Peyer's patch (tissue), 4 donors: ENCODE measurements at regions not wholly inside any gene's neighbourhood (a gene's known extent, or its start where the extent isn't known, plus 50 kb on each side); places are given as distances from the start of the nearest gene placed in this dataset.
A peak's percentile ranks its signal among the peaks of the same experiment; 100 is the strongest.

ENCODE experiments used
- DNase-seq, 3 donors: peaks; one replicate each; pipeline ENCODE4 v3.0.0-alpha.2; 2017 to 2019
- H3K27ac ChIP-seq, 4 donors: fragments of 200-600 bp; sonication (generic); one replicate each; pipeline ENCODE4 v1.5.1; 2016 to 2019
- H3K27me3 ChIP-seq, 2 donors: fragments of 200-600 bp; sonication (generic); one replicate each; pipeline ENCODE4 v1.5.1; 2019
- H3K36me3 ChIP-seq, 3 donors: fragments of 200-600 bp; sonication (generic); one replicate each; pipeline ENCODE4 v1.5.1; 2016 to 2019
- H3K4me1 ChIP-seq, 4 donors: fragments of 200-600 bp; sonication (generic); one replicate each; pipeline ENCODE4 v1.5.1; 2016 to 2019
- H3K4me3 ChIP-seq, 4 donors: fragments of 200-600 bp; sonication (generic); 1 replicate in 3 of 4; 2 replicates in 1 of 4; pipeline ENCODE4 v1.5.1; 2016 to 2019; ENCODE audit warnings: mild to moderate bottlenecking in 1 of 4
- H3K9me3 ChIP-seq, 4 donors: fragments of 200-600 bp; sonication (generic); one replicate each; pipeline ENCODE4 v1.5.1; 2016 to 2019; ENCODE audit warnings: mild to moderate bottlenecking in 1 of 4
- POLR2A ChIP-seq, 2 donors: fragments of 450-650 bp; IDR thresholded peaks; one replicate each; pipeline ENCODE4 v1.5.1; 2017; ENCODE audit warnings: antibody characterized with exemption in 2 of 2, mild to moderate bottlenecking in 2 of 2, moderate library complexity in 2 of 2
- TF ChIP-seq, protein P1 (sequence below), 6 experiments: fragments of 450-650 bp in 4 of 6; fragments of 200-600 bp in 2 of 6; sonication (generic) in 1 of 6; IDR thresholded peaks; one replicate each; pipeline ENCODE4 v1.5.1; 2017 to 2019; ENCODE audit warnings: antibody characterized with exemption in 6 of 6, mild to moderate bottlenecking in 3 of 6, moderate library complexity in 1 of 6

DNA sequence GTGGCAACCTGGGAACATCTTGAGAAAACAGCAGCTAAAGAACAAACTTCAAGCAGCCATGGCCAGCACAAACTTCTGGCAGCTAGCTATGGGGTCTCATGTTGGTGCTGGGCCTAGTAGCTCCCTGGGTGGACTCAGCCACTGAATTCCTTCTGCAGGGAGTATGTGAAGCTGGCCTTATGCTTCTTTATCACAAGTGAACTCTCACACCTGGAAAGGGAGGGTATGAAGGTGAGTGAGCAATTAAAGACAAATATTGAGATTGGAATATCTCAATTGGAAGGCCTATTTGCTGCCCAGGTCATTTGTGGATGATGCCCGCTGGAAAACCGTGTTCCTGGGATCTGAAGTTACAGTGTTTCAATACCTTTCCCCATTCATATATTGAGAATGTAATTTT, 153.3 kb upstream of the RPS6KA3 start:
- H3K27me3 ChIP-seq, result no peaks in the 10 kb centered on the region
- no peak overlapping the region for H3K27ac ChIP-seq
- no peaks in the 10 kb centered on the region for H3K4me1 ChIP-seq
- no peak for TF ChIP-seq POLR2A (IDR thresholded peaks at IDR 0.05)
- TF ChIP-seq, protein P1, sequence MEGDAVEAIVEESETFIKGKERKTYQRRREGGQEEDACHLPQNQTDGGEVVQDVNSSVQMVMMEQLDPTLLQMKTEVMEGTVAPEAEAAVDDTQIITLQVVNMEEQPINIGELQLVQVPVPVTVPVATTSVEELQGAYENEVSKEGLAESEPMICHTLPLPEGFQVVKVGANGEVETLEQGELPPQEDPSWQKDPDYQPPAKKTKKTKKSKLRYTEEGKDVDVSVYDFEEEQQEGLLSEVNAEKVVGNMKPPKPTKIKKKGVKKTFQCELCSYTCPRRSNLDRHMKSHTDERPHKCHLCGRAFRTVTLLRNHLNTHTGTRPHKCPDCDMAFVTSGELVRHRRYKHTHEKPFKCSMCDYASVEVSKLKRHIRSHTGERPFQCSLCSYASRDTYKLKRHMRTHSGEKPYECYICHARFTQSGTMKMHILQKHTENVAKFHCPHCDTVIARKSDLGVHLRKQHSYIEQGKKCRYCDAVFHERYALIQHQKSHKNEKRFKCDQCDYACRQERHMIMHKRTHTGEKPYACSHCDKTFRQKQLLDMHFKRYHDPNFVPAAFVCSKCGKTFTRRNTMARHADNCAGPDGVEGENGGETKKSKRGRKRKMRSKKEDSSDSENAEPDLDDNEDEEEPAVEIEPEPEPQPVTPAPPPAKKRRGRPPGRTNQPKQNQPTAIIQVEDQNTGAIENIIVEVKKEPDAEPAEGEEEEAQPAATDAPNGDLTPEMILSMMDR (IDR thresholded peaks at IDR 0.05), result no peak
- no peak for DNase-seq
- H3K9me3 ChIP-seq, result no peaks in the 10 kb centered on the region
- H3K36me3 ChIP-seq, result no peaks in the 10 kb centered on the region
- H3K4me3 ChIP-seq, result no peak overlapping the region

DNA sequence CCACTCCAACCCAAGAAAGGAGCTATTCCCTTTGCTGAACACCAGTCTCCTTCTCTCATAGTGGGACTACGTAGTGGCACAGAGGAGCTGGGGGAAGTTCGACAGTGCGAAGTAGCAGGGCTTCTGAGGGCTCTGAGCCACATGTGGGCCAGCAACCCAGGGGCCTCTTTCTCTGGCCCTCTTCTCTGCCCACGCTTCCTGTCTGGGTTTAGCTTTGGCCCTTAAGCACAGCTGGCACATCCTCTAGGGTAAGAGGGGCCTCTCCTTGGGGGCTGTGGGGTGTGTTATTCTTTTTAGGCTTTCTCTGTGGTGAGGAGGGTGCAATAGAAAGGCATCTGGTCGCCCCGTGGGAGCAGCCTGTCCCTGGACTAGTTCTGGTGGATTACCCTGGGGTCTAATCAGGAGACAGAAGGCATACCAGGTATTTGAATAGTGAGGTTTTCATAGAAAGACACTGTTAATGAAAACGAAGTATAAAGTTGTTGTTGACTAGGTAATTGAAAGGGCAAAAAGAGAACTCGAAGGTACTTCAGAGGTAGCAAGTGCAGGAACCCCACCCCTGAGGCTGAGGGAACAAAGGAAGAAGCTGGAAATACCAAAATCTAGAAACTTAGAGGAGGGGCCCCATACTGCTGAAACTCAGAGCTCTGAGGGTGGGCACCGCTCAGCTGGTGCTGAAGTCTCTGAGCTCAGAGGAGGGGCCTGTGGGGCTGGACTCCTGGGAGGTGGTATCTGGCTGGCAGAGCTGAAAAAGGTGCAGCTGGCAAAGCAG, 151.9 kb upstream of the RPS6KA3 start:
- no peaks in the 10 kb centered on the region for H3K27me3 ChIP-seq
- H3K27ac ChIP-seq, result peak overlapping the region in 2 of 4 donors; percentile 32 to 66
- no peaks in the 10 kb centered on the region for H3K36me3 ChIP-seq
- no peak overlapping the region for H3K4me3 ChIP-seq
- TF ChIP-seq POLR2A (IDR thresholded peaks at IDR 0.05), result no peak
- TF ChIP-seq, protein P1 (IDR thresholded peaks at IDR 0.05), result no peak
- H3K4me1 ChIP-seq, result no peaks in the 10 kb centered on the region
- DNase-seq, result peak in 2 of 3 donors; percentile 33 to 53
- H3K9me3 ChIP-seq, result no peaks in the 10 kb centered on the region

DNA sequence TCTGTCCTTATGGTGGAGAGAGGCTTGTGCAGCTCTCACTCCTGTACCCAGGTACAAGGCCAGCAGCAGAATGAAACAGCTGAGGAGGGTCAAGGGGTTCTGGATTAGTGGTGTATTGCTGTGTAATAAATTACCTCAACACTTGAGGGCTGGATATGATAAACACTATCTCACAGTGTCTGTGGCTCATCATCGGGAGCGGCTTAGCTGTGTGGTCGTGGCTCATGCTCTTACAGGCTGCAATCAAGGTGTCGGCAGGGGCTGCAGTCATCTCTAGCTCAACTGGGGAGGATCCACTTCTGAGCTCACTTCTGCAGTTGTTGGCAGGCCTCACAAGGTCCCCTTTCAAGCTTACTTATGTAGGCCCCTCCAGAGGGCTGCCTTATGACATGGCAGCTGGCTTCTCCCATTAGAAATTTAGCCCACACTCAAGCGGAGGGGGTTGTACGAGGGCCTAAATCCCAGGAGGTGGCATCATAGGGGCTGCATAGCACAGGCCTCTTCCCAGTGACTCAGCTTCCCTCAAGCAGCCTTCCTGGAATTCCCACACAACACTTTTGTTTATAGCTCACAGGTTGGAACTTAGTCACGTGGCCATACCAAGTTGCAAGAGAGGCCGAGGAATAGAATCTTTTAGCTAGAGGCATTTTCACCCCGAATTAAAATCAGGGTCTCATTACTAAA, 148.2 kb upstream of the RPS6KA3 start:
- no peak for DNase-seq
- Histone ChIP-seq H3K27ac (peak overlapping the region in 1 of 4 donors; percentile 8), H3K9me3 (no peaks in the 10 kb centered on the region), H3K4me1 (no peaks in the 10 kb centered on the region), H3K4me3 (no peak overlapping the region), H3K36me3 (no peaks in the 10 kb centered on the region), H3K27me3 (no peaks in the 10 kb centered on the region)
- TF ChIP-seq, protein P1 (IDR thresholded peaks at IDR 0.05), result no peak
- no peak for TF ChIP-seq POLR2A (IDR thresholded peaks at IDR 0.05)

DNA sequence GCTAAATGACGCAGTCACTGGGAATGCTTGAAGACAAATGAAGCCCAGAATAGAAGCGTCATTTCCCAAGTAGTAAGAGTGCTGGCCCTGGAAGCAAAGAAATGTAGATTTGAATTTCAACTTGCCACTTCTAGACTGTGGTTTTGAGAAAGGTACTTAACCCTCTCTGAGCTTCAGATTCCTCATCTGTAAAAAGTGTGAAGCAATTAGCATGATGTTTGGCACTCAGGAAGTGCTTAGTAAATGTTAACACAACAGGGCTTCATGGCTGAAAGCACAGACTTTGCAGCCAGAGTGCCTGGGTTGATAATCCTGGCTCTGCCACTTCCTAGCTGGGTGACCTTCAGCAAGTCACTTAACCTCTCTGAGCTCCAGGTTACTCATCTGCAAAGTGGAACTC, 147.4 kb upstream of the RPS6KA3 start:
- Histone ChIP-seq H3K4me1 (no peaks in the 10 kb centered on the region), H3K36me3 (no peaks in the 10 kb centered on the region), H3K27me3 (no peaks in the 10 kb centered on the region), H3K4me3 (no peak overlapping the region), H3K9me3 (no peaks in the 10 kb centered on the region), H3K27ac (peak overlapping the region in 1 of 4 donors; percentile 67)
- DNase-seq, result no peak
- TF ChIP-seq, protein P1 (IDR thresholded peaks at IDR 0.05), result no peak
- TF ChIP-seq POLR2A (IDR thresholded peaks at IDR 0.05), result no peak

DNA sequence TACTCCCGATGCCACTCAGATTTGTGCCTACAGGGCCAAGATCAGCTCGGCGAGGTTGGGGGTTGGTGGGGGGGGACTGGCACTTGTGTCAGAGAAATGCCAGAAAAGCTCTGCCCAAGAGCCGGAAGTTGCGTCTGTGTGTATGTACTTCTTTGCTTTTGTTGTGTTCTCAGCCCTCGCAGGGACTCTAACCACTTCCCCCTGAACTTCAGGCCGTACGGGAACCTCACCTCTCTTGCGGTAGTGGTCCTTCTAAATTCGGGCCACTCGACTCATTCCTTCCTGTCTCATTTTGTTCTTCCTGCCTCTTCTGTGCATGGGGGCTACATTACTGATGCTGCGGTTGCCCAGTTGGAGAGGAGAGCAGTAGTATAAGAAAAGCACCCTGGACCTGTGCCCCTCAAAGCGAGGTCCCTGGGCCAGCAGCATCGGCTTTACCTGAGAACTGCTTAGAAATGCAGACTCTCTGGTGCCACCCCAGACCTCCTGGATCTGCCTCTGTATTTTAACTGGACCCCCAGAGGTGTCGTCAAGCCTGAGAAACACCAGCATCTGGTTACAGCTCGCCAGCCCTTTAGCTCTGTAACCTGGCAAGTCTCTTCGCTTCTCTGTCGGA, 146.3 kb upstream of the RPS6KA3 start:
- H3K27ac ChIP-seq, result peak overlapping the region in 3 of 4 donors; percentile 52 to 69 (median 67)
- TF ChIP-seq, protein P1 (IDR thresholded peaks at IDR 0.05), result no peak
- no peak for TF ChIP-seq POLR2A (IDR thresholded peaks at IDR 0.05)
- no peaks in the 10 kb centered on the region for H3K9me3 ChIP-seq

More for the DNA sequence above, 146.3 kb upstream of the RPS6KA3 start:
- DNase-seq, result peak in 2 of 3 donors; percentile 74 to 84
- Histone ChIP-seq H3K4me1 (no peaks in the 10 kb centered on the region), H3K27me3 (no peaks in the 10 kb centered on the region), H3K36me3 (no peaks in the 10 kb centered on the region), H3K4me3 (no peak overlapping the region)
